SK-N-SH (cell line): ENCODE measurements at regions not wholly inside any gene's neighbourhood (a gene's known extent, or its start where the extent isn't known, plus 50 kb on each side); places are given as distances from the start of the nearest gene placed in this dataset.

ENCODE experiments used
- CHD2 ChIP-seq: fragments of 150-350 bp; IDR thresholded peaks from 2 replicates; pipeline ENCODE4 v1.6.1; 2018; ENCODE audit warnings: low read length; ENCODE audit not compliant: partially characterized antibody
- EP300 ChIP-seq, 2 experiments: IDR thresholded peaks; 2 replicates each; pipeline versions ENCODE4 v1.4.0 to v1.6.1; 2012; ENCODE audit warnings: borderline replicate concordance in 1 of 2, low read depth in 1 of 2, low read length in 1 of 2
- EZH2phosphoT487 ChIP-seq: fragments of 200-600 bp; sonication (generic); IDR thresholded peaks from 2 replicates; pipeline ENCODE4 v1.6.1; 2017; ENCODE audit warnings: low read depth, mixed run types, mild to moderate bottlenecking, antibody characterized with exemption, moderate library complexity, borderline replicate concordance
- FOXJ3 ChIP-seq: sonication (generic); formaldehyde crosslinking; IDR thresholded peaks from 2 replicates; pipeline ENCODE4 v1.5.1; 2020; ENCODE audit warnings: mild to moderate bottlenecking, missing genetic modification reagents
- FOXM1 ChIP-seq: IDR thresholded peaks from 2 replicates; pipeline ENCODE4 v1.4.0; 2012; ENCODE audit warnings: low read depth, mild to moderate bottlenecking
- MXI1 ChIP-seq: IDR thresholded peaks from 2 replicates; pipeline ENCODE4 v1.6.1; 2012; ENCODE audit warnings: mild to moderate bottlenecking, low read depth, low read length, improper control_type of control experiment
- POLR2AphosphoS5 ChIP-seq: IDR thresholded peaks from 2 replicates; pipeline ENCODE4 v1.6.1; 2012; ENCODE audit warnings: low read depth, low read length
- RAD21 ChIP-seq: IDR thresholded peaks from 2 replicates; pipeline ENCODE4 v1.6.1; 2012; ENCODE audit warnings: mild to moderate bottlenecking, low read length
- SIN3A ChIP-seq: IDR thresholded peaks from 2 replicates; pipeline ENCODE4 v1.6.1; 2012; ENCODE audit warnings: low read depth, mild to moderate bottlenecking, low read length, moderate library complexity, borderline replicate concordance
- SMC3 ChIP-seq: IDR thresholded peaks from 2 replicates; pipeline ENCODE4 v1.6.1; 2012; ENCODE audit warnings: low read depth, low read length, improper control_type of control experiment
- TAF1 ChIP-seq: IDR thresholded peaks from 2 replicates; pipeline ENCODE4 v1.6.1; 2012; ENCODE audit warnings: low read depth, mild to moderate bottlenecking, low read length, moderate library complexity, borderline replicate concordance
- TF ChIP-seq, protein P1 (sequence below): fragments of 200-600 bp; sonication (generic); IDR thresholded peaks from 2 replicates; pipeline ENCODE4 v1.6.1; 2017; ENCODE audit warnings: antibody characterized with exemption, mild to moderate bottlenecking, moderate library complexity
- TF ChIP-seq, protein P2 (sequence below): IDR thresholded peaks from 2 replicates; pipeline ENCODE4 v1.6.1; 2012; ENCODE audit warnings: mild to moderate bottlenecking, low read depth, low read length, moderate library complexity
- TF ChIP-seq, protein P3 (sequence below): IDR thresholded peaks from 2 replicates; pipeline ENCODE4 v1.4.0; 2012; ENCODE audit warnings: low read depth, borderline replicate concordance

DNA sequence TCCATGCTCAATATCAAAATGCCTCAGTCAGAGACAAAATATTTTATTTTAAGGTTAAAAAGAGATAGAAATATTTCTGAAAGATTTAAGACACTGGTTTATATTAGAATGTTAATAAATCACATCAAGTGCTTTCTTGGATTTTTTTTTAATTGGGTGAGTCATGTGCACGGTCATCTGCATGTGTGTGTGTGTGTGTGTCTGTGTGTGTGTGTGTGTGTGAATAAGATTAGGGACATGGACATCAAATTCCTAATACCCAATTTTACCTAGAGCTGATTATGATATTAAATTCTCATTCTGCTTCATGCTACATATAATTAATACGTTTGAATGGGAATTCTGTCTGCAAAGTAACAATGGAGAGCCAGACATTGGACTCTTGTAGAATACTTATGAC is 122.9 kb downstream of the BASP1 start:
- TF ChIP-seq EZH2phosphoT487: no peak
- TF ChIP-seq SIN3A: no peak
- TF ChIP-seq, protein P1, sequence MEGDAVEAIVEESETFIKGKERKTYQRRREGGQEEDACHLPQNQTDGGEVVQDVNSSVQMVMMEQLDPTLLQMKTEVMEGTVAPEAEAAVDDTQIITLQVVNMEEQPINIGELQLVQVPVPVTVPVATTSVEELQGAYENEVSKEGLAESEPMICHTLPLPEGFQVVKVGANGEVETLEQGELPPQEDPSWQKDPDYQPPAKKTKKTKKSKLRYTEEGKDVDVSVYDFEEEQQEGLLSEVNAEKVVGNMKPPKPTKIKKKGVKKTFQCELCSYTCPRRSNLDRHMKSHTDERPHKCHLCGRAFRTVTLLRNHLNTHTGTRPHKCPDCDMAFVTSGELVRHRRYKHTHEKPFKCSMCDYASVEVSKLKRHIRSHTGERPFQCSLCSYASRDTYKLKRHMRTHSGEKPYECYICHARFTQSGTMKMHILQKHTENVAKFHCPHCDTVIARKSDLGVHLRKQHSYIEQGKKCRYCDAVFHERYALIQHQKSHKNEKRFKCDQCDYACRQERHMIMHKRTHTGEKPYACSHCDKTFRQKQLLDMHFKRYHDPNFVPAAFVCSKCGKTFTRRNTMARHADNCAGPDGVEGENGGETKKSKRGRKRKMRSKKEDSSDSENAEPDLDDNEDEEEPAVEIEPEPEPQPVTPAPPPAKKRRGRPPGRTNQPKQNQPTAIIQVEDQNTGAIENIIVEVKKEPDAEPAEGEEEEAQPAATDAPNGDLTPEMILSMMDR: no peak
- TF ChIP-seq, protein P2, sequence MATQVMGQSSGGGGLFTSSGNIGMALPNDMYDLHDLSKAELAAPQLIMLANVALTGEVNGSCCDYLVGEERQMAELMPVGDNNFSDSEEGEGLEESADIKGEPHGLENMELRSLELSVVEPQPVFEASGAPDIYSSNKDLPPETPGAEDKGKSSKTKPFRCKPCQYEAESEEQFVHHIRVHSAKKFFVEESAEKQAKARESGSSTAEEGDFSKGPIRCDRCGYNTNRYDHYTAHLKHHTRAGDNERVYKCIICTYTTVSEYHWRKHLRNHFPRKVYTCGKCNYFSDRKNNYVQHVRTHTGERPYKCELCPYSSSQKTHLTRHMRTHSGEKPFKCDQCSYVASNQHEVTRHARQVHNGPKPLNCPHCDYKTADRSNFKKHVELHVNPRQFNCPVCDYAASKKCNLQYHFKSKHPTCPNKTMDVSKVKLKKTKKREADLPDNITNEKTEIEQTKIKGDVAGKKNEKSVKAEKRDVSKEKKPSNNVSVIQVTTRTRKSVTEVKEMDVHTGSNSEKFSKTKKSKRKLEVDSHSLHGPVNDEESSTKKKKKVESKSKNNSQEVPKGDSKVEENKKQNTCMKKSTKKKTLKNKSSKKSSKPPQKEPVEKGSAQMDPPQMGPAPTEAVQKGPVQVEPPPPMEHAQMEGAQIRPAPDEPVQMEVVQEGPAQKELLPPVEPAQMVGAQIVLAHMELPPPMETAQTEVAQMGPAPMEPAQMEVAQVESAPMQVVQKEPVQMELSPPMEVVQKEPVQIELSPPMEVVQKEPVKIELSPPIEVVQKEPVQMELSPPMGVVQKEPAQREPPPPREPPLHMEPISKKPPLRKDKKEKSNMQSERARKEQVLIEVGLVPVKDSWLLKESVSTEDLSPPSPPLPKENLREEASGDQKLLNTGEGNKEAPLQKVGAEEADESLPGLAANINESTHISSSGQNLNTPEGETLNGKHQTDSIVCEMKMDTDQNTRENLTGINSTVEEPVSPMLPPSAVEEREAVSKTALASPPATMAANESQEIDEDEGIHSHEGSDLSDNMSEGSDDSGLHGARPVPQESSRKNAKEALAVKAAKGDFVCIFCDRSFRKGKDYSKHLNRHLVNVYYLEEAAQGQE: no peak
- no peak for TF ChIP-seq FOXM1
- no peak for TF ChIP-seq EP300 (IDR thresholded peaks at IDR 0.05; ENCODE audit: borderline replicate concordance in 1 of 2, low read depth in 1 of 2, low read length in 1 of 2)
- no peak for TF ChIP-seq FOXJ3 (CRISPR knock-in tag)
- TF ChIP-seq MXI1: no peak
- TF ChIP-seq, protein P3, sequence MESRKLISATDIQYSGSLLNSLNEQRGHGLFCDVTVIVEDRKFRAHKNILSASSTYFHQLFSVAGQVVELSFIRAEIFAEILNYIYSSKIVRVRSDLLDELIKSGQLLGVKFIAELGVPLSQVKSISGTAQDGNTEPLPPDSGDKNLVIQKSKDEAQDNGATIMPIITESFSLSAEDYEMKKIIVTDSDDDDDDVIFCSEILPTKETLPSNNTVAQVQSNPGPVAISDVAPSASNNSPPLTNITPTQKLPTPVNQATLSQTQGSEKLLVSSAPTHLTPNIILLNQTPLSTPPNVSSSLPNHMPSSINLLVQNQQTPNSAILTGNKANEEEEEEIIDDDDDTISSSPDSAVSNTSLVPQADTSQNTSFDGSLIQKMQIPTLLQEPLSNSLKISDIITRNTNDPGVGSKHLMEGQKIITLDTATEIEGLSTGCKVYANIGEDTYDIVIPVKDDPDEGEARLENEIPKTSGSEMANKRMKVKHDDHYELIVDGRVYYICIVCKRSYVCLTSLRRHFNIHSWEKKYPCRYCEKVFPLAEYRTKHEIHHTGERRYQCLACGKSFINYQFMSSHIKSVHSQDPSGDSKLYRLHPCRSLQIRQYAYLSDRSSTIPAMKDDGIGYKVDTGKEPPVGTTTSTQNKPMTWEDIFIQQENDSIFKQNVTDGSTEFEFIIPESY: no peak
- no peak for TF ChIP-seq RAD21
- no peak for TF ChIP-seq SMC3
- no peak for TF ChIP-seq TAF1
- no peak for TF ChIP-seq CHD2
- no peak for TF ChIP-seq POLR2AphosphoS5
